Activated CD8-positive, alpha-beta memory T cell treated with anti-CD3 and anti-CD28 coated beads for 24 hours (primary cell): ENCODE measurements at regions not wholly inside any gene's neighbourhood (a gene's known extent, or its start where the extent isn't known, plus 50 kb on each side); places are given as distances from the start of the nearest gene placed in this dataset.

Source experiments
- DNase-seq: peaks from one replicate; pipeline ENCODE4 v3.0.0-alpha.2; 2020

DNA sequence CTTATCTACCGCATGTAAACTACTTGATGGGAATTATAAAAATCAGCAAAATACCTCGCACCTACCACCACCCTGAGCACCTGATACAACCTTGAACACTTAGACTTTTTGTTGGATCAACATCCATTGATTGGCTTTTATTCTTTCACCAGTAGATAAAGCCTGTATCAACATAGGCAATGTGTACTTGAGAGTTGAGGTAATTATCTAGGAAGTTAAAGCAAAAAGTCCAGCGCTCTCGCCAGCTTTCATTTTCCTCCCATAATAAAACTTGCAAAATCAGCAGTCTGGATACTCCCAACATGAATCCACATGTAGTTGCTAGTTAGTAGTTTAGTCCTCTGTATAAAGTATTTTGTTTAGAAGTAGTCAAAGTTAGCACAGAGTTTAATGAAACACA, 132.0 kb upstream of the PRDM1 start:
- DNase-seq, result no peak

- DNase-seq, result no peak
Observed at GRCh38 chr6:105952772-105953690, 133.1 kb upstream of the PRDM1 start.

GRCh38 chr6:105952326-105952725, 133.8 kb upstream of the PRDM1 start:
- DNase-seq, result no peak

DNA sequence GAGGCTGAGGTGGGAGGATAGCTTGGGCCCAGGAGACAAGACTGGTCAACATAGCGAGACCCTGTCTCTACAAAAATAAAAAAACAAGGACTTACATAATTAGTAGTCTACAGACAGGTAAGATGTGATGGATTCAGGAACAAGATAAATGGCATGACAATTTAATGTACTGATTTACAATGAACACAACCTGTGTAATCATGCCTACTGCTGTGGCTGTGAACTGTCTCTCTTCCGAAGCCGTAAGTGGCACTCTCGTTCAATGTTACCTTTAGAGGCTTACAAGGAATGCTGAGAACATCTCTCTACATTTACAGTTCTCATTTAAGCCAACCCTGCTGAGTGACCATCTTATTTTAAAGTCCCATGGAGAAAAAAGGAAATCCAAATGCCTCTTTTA, 134.8 kb upstream of the PRDM1 start:
- no peak for DNase-seq

- DNase-seq, result no peak
Observed at GRCh38 chr6:105949869-105950268, 136.3 kb upstream of the PRDM1 start.

DNA sequence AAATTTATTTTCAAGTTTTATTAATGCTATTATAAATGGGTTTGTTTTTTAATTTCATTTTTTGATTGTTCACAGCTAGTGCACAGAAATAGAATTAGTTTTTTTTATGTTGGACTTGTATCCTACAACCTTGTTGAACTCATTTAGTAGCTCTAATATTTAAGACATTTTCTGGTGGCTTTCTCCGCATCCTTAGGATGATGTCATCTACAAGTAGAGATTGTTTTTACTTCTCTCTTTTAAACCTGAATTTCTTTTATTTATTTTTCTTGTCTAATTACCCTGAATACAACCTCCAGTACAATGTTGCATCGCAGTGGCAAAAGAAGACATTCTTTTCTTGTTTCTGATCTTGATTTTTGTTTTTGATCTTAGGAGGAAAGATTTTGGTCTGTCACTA, 142.6 kb upstream of the PRDM1 start:
- no peak for DNase-seq

DNA sequence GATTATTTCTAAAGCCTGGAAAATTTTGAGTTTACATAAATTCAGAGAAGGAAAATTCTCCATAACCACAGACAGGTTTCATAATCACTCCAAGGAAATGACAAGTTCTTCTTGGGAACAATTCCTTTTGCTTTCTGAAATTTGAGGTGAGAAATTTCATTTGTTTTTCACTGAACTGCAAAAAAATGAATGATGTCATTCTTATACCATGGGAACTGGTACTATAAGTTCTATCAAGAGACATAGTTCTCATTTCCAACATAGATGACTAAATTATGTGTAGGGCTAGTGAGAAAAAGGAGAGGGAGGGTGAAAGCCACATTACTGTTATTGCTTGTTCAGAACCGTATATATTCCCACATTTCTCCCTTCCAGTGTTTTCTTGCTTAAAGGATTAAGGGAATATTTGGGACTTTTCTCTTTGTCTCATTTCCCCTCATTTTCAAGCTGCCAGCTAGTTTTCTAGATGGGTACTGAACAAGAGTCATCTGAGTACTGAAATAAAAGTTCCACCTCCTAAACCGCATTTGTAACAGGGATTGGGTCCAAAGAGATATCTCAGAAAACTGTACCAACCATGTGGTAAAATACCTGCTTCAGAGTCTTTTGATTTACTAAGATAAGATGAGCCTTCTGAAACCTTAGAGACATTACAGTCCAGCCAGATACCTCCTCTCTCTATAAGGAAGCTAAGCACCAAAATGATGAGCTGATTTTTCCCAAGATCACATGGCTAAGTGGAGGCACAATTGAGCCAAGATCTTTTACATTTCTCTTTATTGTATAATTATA, 144.3 kb upstream of the PRDM1 start:
- DNase-seq, result no peak

DNA sequence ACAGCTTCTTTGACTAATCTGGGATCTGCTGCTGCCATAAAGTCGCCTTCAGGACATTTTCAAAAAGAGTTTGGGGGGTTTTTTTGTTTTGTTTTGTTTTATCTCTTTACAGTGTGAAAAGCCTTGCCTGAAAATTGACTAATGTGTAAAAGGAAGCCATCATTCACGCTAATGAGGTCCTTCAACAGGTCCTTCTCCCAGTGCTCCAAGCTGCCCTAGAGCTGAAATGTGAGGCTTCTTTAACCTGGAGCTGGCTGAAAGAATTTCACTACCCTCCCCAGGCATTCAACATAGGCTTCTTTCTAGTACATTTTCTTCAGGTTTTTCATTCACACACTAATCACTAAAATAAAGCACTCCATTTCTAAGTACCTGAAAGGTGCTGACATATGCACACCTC, 145.1 kb upstream of the PRDM1 start:
- DNase-seq, result no peak

DNA sequence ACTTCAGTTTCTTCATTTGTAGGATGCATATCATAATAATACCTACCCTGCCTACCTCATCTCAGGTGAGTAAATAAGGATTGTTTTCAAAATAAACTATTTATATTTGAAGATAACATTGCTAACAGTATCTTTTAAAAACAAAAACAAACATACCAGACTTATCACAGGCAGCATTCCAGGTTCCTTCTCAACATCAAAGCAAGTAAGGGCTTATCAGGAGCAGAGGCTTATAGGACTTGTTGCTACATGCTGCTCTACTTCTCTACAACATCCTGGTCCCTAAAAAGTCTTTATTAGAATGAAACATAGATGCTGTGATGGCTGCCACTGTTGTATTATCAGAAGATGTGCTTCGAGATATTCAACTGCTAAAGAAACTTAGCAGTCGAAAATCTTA, 149.2 kb upstream of the PRDM1 start:
- DNase-seq, result no peak

DNA sequence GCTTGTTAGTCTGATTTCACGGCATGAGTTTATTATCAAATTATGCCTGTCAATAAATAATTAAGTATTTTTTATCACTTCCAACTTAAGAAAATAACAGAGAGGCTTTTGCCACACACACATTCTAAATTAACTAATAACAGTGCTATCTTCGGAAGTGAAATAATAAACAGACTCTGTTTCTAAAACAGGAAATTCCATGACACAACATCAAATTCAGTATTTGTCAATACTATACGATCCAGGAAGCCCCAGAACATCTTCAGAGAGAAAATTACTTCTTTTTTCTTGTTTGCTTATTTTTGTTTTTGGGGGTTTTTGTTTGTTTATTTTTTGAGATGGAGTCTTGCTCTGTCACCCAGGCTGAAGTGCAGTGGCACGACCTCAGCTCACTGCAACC, 150.7 kb upstream of the PRDM1 start:
- no peak for DNase-seq

GRCh38 chr6:105934708-105935107, 151.4 kb upstream of the PRDM1 start:
- no peak for DNase-seq

DNA sequence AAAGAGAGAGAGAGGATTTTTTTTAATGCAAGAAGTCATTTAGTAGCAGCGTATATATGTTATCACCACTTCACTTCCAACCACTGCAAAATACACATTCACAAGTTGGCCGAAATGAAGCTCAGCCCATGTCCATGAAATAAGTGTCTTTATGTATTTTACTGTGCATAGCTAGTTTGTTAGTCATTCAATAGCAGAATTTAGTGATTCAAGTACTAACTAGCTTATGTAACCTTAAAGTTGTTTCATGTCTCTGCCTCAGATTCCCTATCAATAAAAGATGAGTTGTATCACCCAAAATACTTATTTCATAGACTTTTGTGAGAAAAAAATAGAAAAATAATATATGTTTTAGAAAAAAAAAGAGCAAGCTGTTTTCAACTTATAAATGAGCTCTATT, 153.7 kb upstream of the PRDM1 start:
- no peak for DNase-seq

GRCh38 chr6:105929626-105930025, 156.5 kb upstream of the PRDM1 start:
- no peak for DNase-seq

- no peak for DNase-seq
Observed at GRCh38 chr6:105926318-105926717, 159.8 kb upstream of the PRDM1 start.

DNA sequence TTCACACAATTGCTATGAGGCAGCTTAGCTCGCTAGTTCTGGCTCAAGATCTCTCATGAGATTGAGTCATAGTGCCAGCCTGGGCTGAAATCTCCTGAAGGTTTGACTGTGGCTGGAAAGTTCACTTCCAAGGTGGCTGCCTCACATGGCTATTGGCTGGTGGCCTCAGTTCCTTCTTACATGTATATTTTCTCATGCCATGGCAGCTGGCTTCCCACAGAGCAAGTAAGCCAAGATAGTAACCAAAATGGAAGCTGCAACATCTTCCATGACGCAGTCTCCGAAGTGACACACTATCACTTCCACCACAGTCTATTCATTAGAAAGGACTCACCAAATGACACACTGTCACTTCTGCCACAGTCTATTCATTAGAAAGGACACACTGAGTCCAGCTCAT, 160.4 kb upstream of the PRDM1 start:
- no peak for DNase-seq

- no peak for DNase-seq
Observed at GRCh38 chr6:105921781-105922180, 164.4 kb upstream of the PRDM1 start.

GRCh38 chr6:105920071-105920470, 166.1 kb upstream of the PRDM1 start:
- no peak for DNase-seq

DNA sequence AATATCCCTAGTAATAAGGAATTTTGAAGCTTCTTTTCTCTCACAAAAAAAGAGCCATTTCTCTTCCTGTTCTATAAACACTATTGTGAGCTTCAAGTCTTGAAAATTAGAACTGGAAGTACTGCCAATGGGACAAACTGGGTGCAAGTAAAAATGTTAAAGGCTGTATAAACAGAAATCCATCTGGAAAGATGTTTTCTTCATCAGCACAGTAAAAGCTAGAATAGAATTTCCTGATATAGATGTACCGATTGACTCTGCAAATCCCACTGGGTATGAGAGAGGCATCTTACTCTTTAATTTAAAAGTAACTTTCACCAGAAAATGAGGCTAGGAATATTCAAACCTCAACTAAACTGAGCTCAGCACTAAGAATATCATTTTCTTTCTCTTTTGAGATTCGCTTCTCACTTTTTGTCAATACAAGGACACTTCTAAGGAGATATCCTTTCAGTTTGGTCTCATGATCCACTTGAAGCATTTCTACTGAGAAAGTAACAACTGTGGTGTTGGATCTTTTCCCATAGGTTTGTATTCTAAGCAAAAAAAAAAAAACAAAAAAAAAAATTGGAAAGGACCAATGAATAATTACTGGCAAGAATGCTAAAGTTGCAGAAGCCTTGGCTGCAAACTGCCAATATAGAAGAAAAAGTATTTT, 169.0 kb upstream of the PRDM1 start:
- DNase-seq, result no peak

DNA sequence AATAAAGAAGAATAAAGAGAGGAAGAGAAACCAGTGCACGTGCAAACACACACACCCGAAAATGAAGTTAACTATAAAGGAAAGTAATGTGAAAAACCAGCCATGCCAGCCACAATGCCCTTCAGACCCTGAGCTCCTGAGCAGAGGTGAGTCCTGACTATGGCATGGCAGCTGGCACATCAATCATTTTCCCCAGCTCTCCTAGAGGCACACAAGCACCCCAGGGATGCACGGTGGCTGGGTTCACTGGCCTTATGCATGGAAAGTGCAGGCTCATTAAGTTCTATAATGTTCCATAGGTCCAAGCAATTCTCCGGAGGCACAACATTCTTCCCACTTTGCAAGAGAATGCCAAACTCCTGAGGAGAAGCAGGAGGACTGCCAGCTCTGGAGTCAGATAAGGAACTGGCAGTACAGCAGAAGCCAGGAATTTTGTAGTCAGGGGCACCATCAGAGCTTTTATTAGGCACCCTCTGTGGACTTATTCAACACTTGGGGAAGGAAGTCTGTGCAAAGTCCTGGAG, 175.0 kb upstream of the PRDM1 start:
- DNase-seq, result no peak

GRCh38 chr6:105909106-105909505, 177.0 kb upstream of the PRDM1 start:
- no peak for DNase-seq

- DNase-seq, result no peak
Observed at GRCh38 chr6:105907991-105908390, 178.1 kb upstream of the PRDM1 start.

GRCh38 chr6:105907301-105907700, 178.8 kb upstream of the PRDM1 start:
- DNase-seq, result no peak

- no peak for DNase-seq
Observed at GRCh38 chr6:105902401-105903031, 183.6 kb upstream of the PRDM1 start.
